ENCODE measurements at regions not wholly inside any gene's neighbourhood (a gene's known extent, or its start where the extent isn't known, plus 50 kb on each side); places are given as distances from the start of the nearest gene placed in this dataset.
"Not testable (repeated sequence)": the region's sequence is repeated elsewhere in the genome, so short reads cannot be mapped to it uniquely, and the experiment has no call there.

DNA sequence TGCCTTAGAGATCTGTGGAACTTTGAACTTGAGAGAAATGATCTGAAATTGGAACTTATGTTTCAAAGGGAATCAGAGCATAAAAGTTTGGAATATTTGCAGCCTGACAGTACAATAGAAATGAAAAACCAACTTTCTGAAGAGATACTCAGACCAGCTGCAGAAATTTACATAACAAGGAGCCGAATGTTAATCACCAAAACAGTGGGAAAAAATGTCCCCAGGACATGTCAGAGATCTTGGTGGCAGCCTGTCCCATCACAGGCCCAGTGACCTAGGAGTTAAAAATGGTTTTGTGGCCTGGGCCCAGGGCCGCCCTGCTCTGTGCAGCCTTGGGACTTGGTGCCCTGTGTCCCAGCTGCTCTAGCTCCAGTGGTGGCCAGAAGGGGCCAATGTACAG lies 88.2 kb upstream of the ADORA2B start:
- TF ChIP-seq, protein P1, sequence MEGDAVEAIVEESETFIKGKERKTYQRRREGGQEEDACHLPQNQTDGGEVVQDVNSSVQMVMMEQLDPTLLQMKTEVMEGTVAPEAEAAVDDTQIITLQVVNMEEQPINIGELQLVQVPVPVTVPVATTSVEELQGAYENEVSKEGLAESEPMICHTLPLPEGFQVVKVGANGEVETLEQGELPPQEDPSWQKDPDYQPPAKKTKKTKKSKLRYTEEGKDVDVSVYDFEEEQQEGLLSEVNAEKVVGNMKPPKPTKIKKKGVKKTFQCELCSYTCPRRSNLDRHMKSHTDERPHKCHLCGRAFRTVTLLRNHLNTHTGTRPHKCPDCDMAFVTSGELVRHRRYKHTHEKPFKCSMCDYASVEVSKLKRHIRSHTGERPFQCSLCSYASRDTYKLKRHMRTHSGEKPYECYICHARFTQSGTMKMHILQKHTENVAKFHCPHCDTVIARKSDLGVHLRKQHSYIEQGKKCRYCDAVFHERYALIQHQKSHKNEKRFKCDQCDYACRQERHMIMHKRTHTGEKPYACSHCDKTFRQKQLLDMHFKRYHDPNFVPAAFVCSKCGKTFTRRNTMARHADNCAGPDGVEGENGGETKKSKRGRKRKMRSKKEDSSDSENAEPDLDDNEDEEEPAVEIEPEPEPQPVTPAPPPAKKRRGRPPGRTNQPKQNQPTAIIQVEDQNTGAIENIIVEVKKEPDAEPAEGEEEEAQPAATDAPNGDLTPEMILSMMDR (IDR thresholded peaks at IDR 0.05 in 2 of 3, conservative IDR thresholded peaks at IDR 0.05 in 1 of 3; ENCODE audit: borderline replicate concordance in 1 of 3, insufficient read depth in 1 of 3, low read depth in 2 of 3, low read length in 2 of 3) = not testable (repeated sequence)
- TF ChIP-seq YY1 (IDR thresholded peaks at IDR 0.05; ENCODE audit: extremely low read depth, insufficient replicate concordance, low read depth, low read length); SP1 (IDR thresholded peaks at IDR 0.05; ENCODE audit: low read depth); POLR2A (IDR thresholded peaks at IDR 0.05; ENCODE audit: borderline replicate concordance, extremely low read depth, insufficient read depth, insufficient read length); EGR1 (IDR thresholded peaks at IDR 0.05; ENCODE audit: low read depth); RAD21 (IDR thresholded peaks at IDR 0.05; ENCODE audit: low read depth); TCF7L2 (IDR thresholded peaks at IDR 0.05; ENCODE audit: borderline replicate concordance, extremely low read depth, insufficient read depth, insufficient read length); CEBPB (IDR thresholded peaks at IDR 0.05; ENCODE audit: low read depth); POLR2AphosphoS5 (IDR thresholded peaks at IDR 0.05; ENCODE audit: low read depth, low read length); EZH2 (IDR thresholded peaks at IDR 0.05); JUND (IDR thresholded peaks at IDR 0.05); MAX (IDR thresholded peaks at IDR 0.05): not testable (repeated sequence)

Data from HCT116 (cell line).